HepG2 (cell line): ENCODE measurements at regions not wholly inside any gene's neighbourhood (a gene's known extent, or its start where the extent isn't known, plus 50 kb on each side); places are given as distances from the start of the nearest gene placed in this dataset.

Experiments used
- ATAC-seq: fragments of 200-7000 bp; cut with Tn5 transposase; 3 replicates; pipeline ENCODE4 v1.9.1; 2020; ENCODE audit warnings: mild to moderate bottlenecking, moderate library complexity
- BruUV-seq: library from RNA; stranded (reverse); fragments of 400-500 nt; replicated peaks from 2 replicates; lab custom pipeline; 2021; lab: Mats Ljungman, UMichigan
- CTCF ChIA-PET: fragments of 300-600 bp; formaldehyde crosslinking; extraction: SDS; loops from one replicate; lab custom pipeline; 2021; ENCODE audit warnings: low total read pairs, inconsistent platforms, low intra/inter-chr PET ratio; lab: Yijun Ruan, JAX
- POLR2A ChIA-PET: fragments of 350-600 bp; sonication (Branson Sonifier 250); formaldehyde crosslinking; loops from one replicate; lab custom pipeline; 2020; ENCODE audit warnings: antibody characterized with exemption, inconsistent platforms; lab: Yijun Ruan, JAX
- DNase-seq: peaks from one replicate; pipeline ENCODE4 v3.0.0-alpha.2; 2015; ENCODE audit warnings: low spot score
- FAIRE-seq: peaks from 3 replicates; lab custom pipeline; 2011; peaks lifted over from hg19 to GRCh38; lab: Jason Lieb, UNC
- H2AFZ ChIP-seq: one replicate; pipeline ENCODE4 v1.6.1; 2011; ENCODE audit warnings: low read length, inconsistent platforms
- H3K27ac ChIP-seq: fragments of 300-600 bp; 3 replicates; pipeline ENCODE4 v1.8.0; 2011; ENCODE audit warnings: mixed run types, mild to moderate bottlenecking, mixed read lengths, low read length, inconsistent platforms; ENCODE audit not compliant: insufficient read depth; ENCODE audit errors: extremely low read length
- H3K27me3 ChIP-seq, 2 experiments: fragments of 200-600 bp in 1 of 2; 2 replicates in 1 of 2; 3 replicates in 1 of 2; pipeline versions ENCODE4 v1.6.0 to v1.8.0; 2011; ENCODE audit warnings: low read length in 2 of 2, mild to moderate bottlenecking in 2 of 2, moderate library complexity in 2 of 2, inconsistent platforms in 1 of 2; ENCODE audit not compliant: insufficient read depth in 2 of 2, control insufficient read depth in 1 of 2
- H3K36me3 ChIP-seq, 2 experiments: fragments of 200-600 bp in 1 of 2; replicated peaks in 1 of 2; 2 replicates in 1 of 2; 3 replicates in 1 of 2; pipeline versions ENCODE4 v1.5.1 to v1.8.0; 2011; ENCODE audit warnings: low read length in 2 of 2, inconsistent platforms in 1 of 2; ENCODE audit not compliant: insufficient read depth in 2 of 2, control insufficient read depth in 1 of 2
- H3K4me1 ChIP-seq: 2 replicates; pipeline ENCODE4 v1.5.1; 2012; ENCODE audit warnings: low read length, inconsistent platforms; ENCODE audit not compliant: insufficient read depth
- H3K4me2 ChIP-seq: 2 replicates; pipeline ENCODE4 v1.6.0; 2011; ENCODE audit warnings: low read depth, low read length, inconsistent platforms
- H3K4me3 ChIP-seq, 3 experiments: fragments of 200-600 bp in 1 of 3; sonication (generic), shearing (Covaris generic) in 1 of 3; replicated peaks in 1 of 3; 2 replicates each; pipeline ENCODE4 v1.5.1; 2011 to 2016; ENCODE audit warnings: low read length in 3 of 3, inconsistent platforms in 2 of 3, low read depth in 2 of 3, mild to moderate bottlenecking in 2 of 3, control low read depth in 1 of 3, mixed read lengths in 1 of 3; ENCODE audit not compliant: insufficient read depth in 1 of 3
- H3K79me2 ChIP-seq: one replicate; pipeline ENCODE4 v1.6.1; 2011; ENCODE audit warnings: low read length, inconsistent platforms; ENCODE audit not compliant: insufficient read depth
- H3K9ac ChIP-seq: 2 replicates; pipeline ENCODE4 v1.6.0; 2011; ENCODE audit warnings: mild to moderate bottlenecking, low read depth, low read length, inconsistent platforms; ENCODE audit not compliant: insufficient read depth
- H3K9me3 ChIP-seq: 2 replicates; pipeline ENCODE4 v1.5.1; 2012; ENCODE audit warnings: mild to moderate bottlenecking, low read length
- H4K20me1 ChIP-seq: 2 replicates; pipeline ENCODE4 v1.6.0; 2011; ENCODE audit warnings: inconsistent platforms, mild to moderate bottlenecking, low read length, moderate library complexity; ENCODE audit not compliant: insufficient read depth
- ADNP ChIP-seq: sonication (generic); formaldehyde crosslinking; IDR thresholded peaks from 2 replicates; pipeline ENCODE4 v1.4.0; 2020; ENCODE audit warnings: missing genetic modification reagents
- ARNT ChIP-seq: fragments of 450-650 bp; IDR thresholded peaks from 2 replicates; pipeline ENCODE4 v1.6.1; 2017
- ATM ChIP-seq: fragments of 450-650 bp; IDR thresholded peaks from 2 replicates; pipeline ENCODE4 v1.7.1; 2017; ENCODE audit warnings: mild to moderate bottlenecking, borderline replicate concordance
- FOXO1 ChIP-seq: sonication (generic); formaldehyde crosslinking; IDR thresholded peaks from 2 replicates; pipeline ENCODE4 v1.4.0; 2020; ENCODE audit warnings: missing genetic modification reagents
- HDAC6 ChIP-seq: fragments of 200-600 bp; sonication (generic); IDR thresholded peaks from 2 replicates; pipeline ENCODE4 v1.7.0; 2017; ENCODE audit warnings: mild to moderate bottlenecking, antibody characterized with exemption, low read length, low read depth
- NFAT5 ChIP-seq: sonication (generic); formaldehyde crosslinking; IDR thresholded peaks from 2 replicates; pipeline ENCODE4 v1.4.0; 2020; ENCODE audit warnings: missing genetic modification reagents
- PRPF4 ChIP-seq: fragments of 200-400 bp; formaldehyde crosslinking; IDR thresholded peaks from 2 replicates; pipeline ENCODE4 v1.6.1; 2016; ENCODE audit warnings: low read length, low read depth; ENCODE audit not compliant: poor library complexity, severe bottlenecking
- RELA ChIP-seq: sonication (generic); formaldehyde crosslinking; IDR thresholded peaks from 2 replicates; pipeline ENCODE4 v1.4.0; 2020; ENCODE audit warnings: missing genetic modification reagents
- SUZ12 ChIP-seq: fragments of 150-350 bp; IDR thresholded peaks from 2 replicates; pipeline ENCODE4 v1.6.1; 2014; ENCODE audit warnings: low read depth, low read length
- TBP ChIP-seq: sonication (generic); formaldehyde crosslinking; IDR thresholded peaks from 2 replicates; pipeline ENCODE4 v1.5.0; 2020; ENCODE audit warnings: missing genetic modification reagents
- THAP11 ChIP-seq: IDR thresholded peaks from 2 replicates; pipeline ENCODE4 v1.6.1; 2016; ENCODE audit warnings: missing biosample characterization, missing genetic modification reagents
- ZMYM2 ChIP-seq: sonication (generic); formaldehyde crosslinking; IDR thresholded peaks from 2 replicates; pipeline ENCODE4 v1.8.0; 2022; ENCODE audit warnings: mild to moderate bottlenecking, missing genetic modification reagents
- ZNF326 ChIP-seq: sonication (generic); formaldehyde crosslinking; IDR thresholded peaks from 2 replicates; pipeline ENCODE4 v1.4.0; 2020; ENCODE audit warnings: missing genetic modification reagents, borderline replicate concordance
- ZNF530 ChIP-seq: sonication (generic); formaldehyde crosslinking; IDR thresholded peaks from 2 replicates; pipeline ENCODE4 v1.5.0; 2020; ENCODE audit warnings: low read depth, mild to moderate bottlenecking, missing genetic modification reagents
- ZNF598 ChIP-seq: sonication (generic); formaldehyde crosslinking; IDR thresholded peaks from 2 replicates; pipeline ENCODE4 v1.5.1; 2020; ENCODE audit warnings: mild to moderate bottlenecking, missing genetic modification reagents, borderline replicate concordance
- ZNF616 ChIP-seq: sonication (generic); formaldehyde crosslinking; IDR thresholded peaks from 2 replicates; pipeline ENCODE4 v1.5.0; 2020; ENCODE audit warnings: low read depth, mild to moderate bottlenecking, missing genetic modification reagents
- ZNF792 ChIP-seq: IDR thresholded peaks from 2 replicates; pipeline ENCODE4 v1.6.1; 2016
- ZNF816 ChIP-seq: sonication (generic); formaldehyde crosslinking; IDR thresholded peaks from 2 replicates; pipeline ENCODE4 v1.8.0; 2022; ENCODE audit warnings: missing genetic modification reagents, mild to moderate bottlenecking, borderline replicate concordance
- ZSCAN9 ChIP-seq: IDR thresholded peaks from 2 replicates; pipeline ENCODE4 v1.6.1; 2016; ENCODE audit warnings: borderline replicate concordance
- WGBS: methylation state at CpG from one replicate; pipeline ENCODE4 v1.1.6; 2017; ENCODE audit warnings: low lambda C conversion rate; 5-methylcytosine and 5-hydroxymethylcytosine counted together
- in situ Hi-C: cut with HindIII; loops from 2 replicates; pipeline ENCODE4 v1.10.0; 2017; ENCODE audit warnings: low pct_unique_long_range_greater_than_20kb; ENCODE audit not compliant: extremely low pct_ligation_motif_present
- intact Hi-C: fragments of 100-400 bp; cut with micrococcal nuclease; formaldehyde crosslinking; loops from one replicate; pipeline ENCODE4 v1.10.0; 2022; ENCODE audit not compliant: unreplicated experiment

- Histone ChIP-seq H2AFZ (no peak overlapping the region), H3K4me2 (no peak overlapping the region), H3K4me1 (no peaks in the 10 kb centered on the region), H3K9me3 (peaks cover 42% of the 10 kb centered on the region), H3K27ac (no peak overlapping the region), H3K79me2 (no peaks in the 10 kb centered on the region), H4K20me1 (no peaks in the 10 kb centered on the region), H3K27me3 (no peaks in the 10 kb centered on the region), H3K4me3 (no peak overlapping the region), H3K36me3 (no peaks in the 10 kb centered on the region), H3K9ac (no peak overlapping the region)
- FAIRE-seq (no peak), DNase-seq (no peak), ATAC-seq (no peak)
- in situ Hi-C loops: no loop called here
- 21% methylated on average over 5 of the region's 5 CpGs for WGBS
- ChIA-PET POLR2A (no interaction called here), CTCF (no interaction called here)
- intact Hi-C loops: no loop called here
- BruUV-seq: no TSS peak
- TF ChIP-seq RELA (CRISPR knock-in tag) (no peak), FOXO1 (CRISPR knock-in tag) (no peak), ZMYM2 (CRISPR knock-in tag) (no peak), ARNT (no peak), ZNF530 (no peak), THAP11 (no peak), ZNF792 (CRISPR knock-in tag) (no peak), ZSCAN9 (no peak), ADNP (CRISPR knock-in tag) (no peak), ZNF816 (CRISPR knock-in tag) (no peak), TBP (CRISPR knock-in tag) (no peak), ZNF616 (no peak), ATM (no peak), PRPF4 (no peak), ZNF326 (CRISPR knock-in tag) (no peak), NFAT5 (CRISPR knock-in tag) (no peak), HDAC6 (no peak), ZNF598 (CRISPR knock-in tag) (no peak), SUZ12 (no peak)
These were observed 515.2 kb downstream of the MAFB start for GRCh38 chr20:40173872-40174271.
